ENCODE measurements at regions not wholly inside any gene's neighbourhood (a gene's known extent, or its start where the extent isn't known, plus 50 kb on each side); places are given as distances from the start of the nearest gene placed in this dataset.

- no peak for FAIRE-seq
- Histone ChIP-seq H3K79me1 (ENCODE audit: low read depth, low read length) (no peaks in the 10 kb centered on the region), H3K14ac (ENCODE audit: insufficient read length) (no peak overlapping the region), H3K27ac (ENCODE audit: low read depth, low read length) (no peak overlapping the region), H3K4me3 (ENCODE audit: extremely low read depth in 1 of 4, insufficient read depth in 2 of 4, low read depth in 3 of 4, low read length in 4 of 4) (no peak overlapping the region), H3K27me3 (replicated peaks in 1 of 4; ENCODE audit: control insufficient read depth in 3 of 4, extremely low read depth in 1 of 4, insufficient read depth in 3 of 4, low read length in 3 of 4) (no peaks in the 10 kb centered on the region), H2AK5ac (ENCODE audit: low read depth, low read length) (no peak overlapping the region), H2BK15ac (ENCODE audit: low read length) (no peak overlapping the region), H2BK5ac (ENCODE audit: low read depth, low read length) (no peak overlapping the region), H3K4me2 (ENCODE audit: insufficient read depth in 1 of 2, low read depth in 2 of 2, low read length in 2 of 2) (no peak overlapping the region), H2BK12ac (ENCODE audit: low read depth, low read length) (no peak overlapping the region), H3K4me1 (replicated peaks in 1 of 4; ENCODE audit: control insufficient read depth in 3 of 4, insufficient read depth in 4 of 4, low read length in 3 of 4) (no peaks in the 10 kb centered on the region), H4K91ac (replicated peaks; ENCODE audit: insufficient read length, low read length) (no peak overlapping the region), H3K36me3 (ENCODE audit: control insufficient read depth in 2 of 4, insufficient read depth in 4 of 4, low read length in 3 of 4) (no peaks in the 10 kb centered on the region), H3K4ac (replicated peaks; ENCODE audit: insufficient read length, low read depth, low read length) (no peak overlapping the region), H4K5ac (ENCODE audit: insufficient read length, low read depth, low read length) (no peak overlapping the region), H2AFZ (ENCODE audit: low read length) (no peak overlapping the region), H3K9ac (replicated peaks in 1 of 4; ENCODE audit: extremely low read depth in 1 of 4, low read depth in 3 of 4, low read length in 3 of 4) (no peak overlapping the region), H3K23me2 (ENCODE audit: low read depth, low read length) (no peaks in the 10 kb centered on the region), H2BK120ac (replicated peaks; ENCODE audit: low read depth, low read length) (no peak overlapping the region), H3K18ac (ENCODE audit: extremely low read depth, low read length) (no peak overlapping the region), H3K9me3 (ENCODE audit: insufficient read depth in 2 of 2, low read depth in 1 of 2, low read length in 1 of 2) (no peaks in the 10 kb centered on the region; a peak in 1 of 4 replicates), H3K56ac (replicated peaks; ENCODE audit: insufficient read length, low read depth, low read length) (no peak overlapping the region), H3K23ac (ENCODE audit: insufficient read length) (no peak overlapping the region), H4K20me1 (replicated peaks in 1 of 2; ENCODE audit: control insufficient read depth in 1 of 2, insufficient read depth in 2 of 2, low read length in 2 of 2) (no peaks in the 10 kb centered on the region), H2BK20ac (ENCODE audit: low read length) (no peak overlapping the region), H3K79me2 (ENCODE audit: control insufficient read depth in 1 of 2, insufficient read depth in 2 of 2, low read length in 2 of 2) (no peaks in the 10 kb centered on the region), H4K8ac (ENCODE audit: extremely low read depth, insufficient read depth, low read length) (no peak overlapping the region)
- no peak for DNase-seq (ENCODE audit: low read depth in 1 of 2, low spot score in 2 of 2)
- POLR2A ChIA-PET (ENCODE audit: partially characterized antibody) = no interaction called here
- CTCF ChIA-PET (ENCODE audit: partially characterized antibody) = interaction anchor here (1.3 to 1.4 kb wide), 2 partner anchors 16 to 18 kb away, joined by 3 to 5 read pairs; no protein-coding TSS in a partner anchor
- WGBS, 2 experiments (ENCODE audit: extremely low coverage in 1 of 2, insufficient coverage in 1 of 2, insufficient read length in 1 of 2, insufficient replicate concordance in 2 of 2, low coverage in 1 of 2, low lambda C conversion rate in 2 of 2, missing lambda C conversion rate in 1 of 2) = 96% methylated on average over 6 of the region's 6 CpGs; no CpG with 5 or more reads in 1 of the 2 experiments
- TF ChIP-seq POU5F1 (IDR thresholded peaks at IDR 0.05; ENCODE audit: low read depth, low read length) = no peak
- no peak for TF ChIP-seq BRCA1 (IDR thresholded peaks at IDR 0.05; ENCODE audit: low read depth, low read length)
- no peak for TF ChIP-seq SP2 (IDR thresholded peaks at IDR 0.05; ENCODE audit: low read length)
- no peak for TF ChIP-seq KDM5A (IDR thresholded peaks at IDR 0.05; ENCODE audit: low read length)
Observed at GRCh38 chr20:39813190-39813829, 851.2 kb downstream of the DHX35 start.
